GM23248 (cell line): ENCODE measurements at regions not wholly inside any gene's neighbourhood (a gene's known extent, or its start where the extent isn't known, plus 50 kb on each side); places are given as distances from the start of the nearest gene placed in this dataset.
"Not testable (repeated sequence)": the region's sequence is repeated elsewhere in the genome, so short reads cannot be mapped to it uniquely, and the experiment has no call there.

Source experiments
- DNase-seq: peaks from one replicate; pipeline ENCODE4 v3.0.0-alpha.2; 2015
- H2AFZ ChIP-seq: fragments of 200-600 bp; sonication (generic); 2 replicates; pipeline ENCODE4 v1.6.1; 2016; ENCODE audit warnings: antibody characterized with exemption
- H3F3A ChIP-seq: fragments of 200-600 bp; sonication (generic); 2 replicates; pipeline ENCODE4 v1.6.1; 2016; ENCODE audit warnings: mild to moderate bottlenecking, antibody characterized with exemption, mixed run types; ENCODE audit not compliant: insufficient read depth
- H3K27ac ChIP-seq: fragments of 200-600 bp; sonication (generic); 2 replicates; pipeline ENCODE4 v1.5.1; 2016; ENCODE audit warnings: mild to moderate bottlenecking
- H3K27me3 ChIP-seq: fragments of 200-600 bp; sonication (generic); replicated peaks from 2 replicates; pipeline ENCODE4 v1.6.1; 2016; ENCODE audit warnings: mild to moderate bottlenecking; ENCODE audit not compliant: insufficient read depth
- H3K36me3 ChIP-seq: fragments of 200-600 bp; sonication (generic); 2 replicates; pipeline ENCODE4 v1.6.1; 2016; ENCODE audit warnings: low read depth, mild to moderate bottlenecking
- H3K4me1 ChIP-seq: fragments of 200-600 bp; sonication (generic); 2 replicates; pipeline ENCODE4 v1.6.1; 2016; ENCODE audit warnings: mild to moderate bottlenecking; ENCODE audit not compliant: insufficient read depth
- H3K4me2 ChIP-seq: fragments of 200-600 bp; sonication (generic); one replicate; pipeline ENCODE4 v1.6.1; 2016; ENCODE audit warnings: mild to moderate bottlenecking; ENCODE audit not compliant: unreplicated experiment
- H3K4me3 ChIP-seq: fragments of 200-600 bp; sonication (generic); 2 replicates; pipeline ENCODE4 v1.5.1; 2016; ENCODE audit warnings: mild to moderate bottlenecking
- H3K79me2 ChIP-seq: fragments of 200-600 bp; sonication (generic); 2 replicates; pipeline ENCODE4 v1.6.1; 2016; ENCODE audit warnings: mild to moderate bottlenecking; ENCODE audit not compliant: insufficient read depth
- H3K9ac ChIP-seq: fragments of 200-600 bp; sonication (generic); 2 replicates; pipeline ENCODE4 v1.6.1; 2016; ENCODE audit warnings: mild to moderate bottlenecking
- H3K9me2 ChIP-seq: fragments of 200-600 bp; sonication (generic); 2 replicates; pipeline ENCODE4 v1.6.1; 2016; ENCODE audit warnings: mixed run types, mild to moderate bottlenecking, moderate library complexity; ENCODE audit not compliant: insufficient read depth
- H3K9me3 ChIP-seq: fragments of 200-600 bp; sonication (generic); one replicate; pipeline ENCODE4 v1.6.1; 2017; ENCODE audit warnings: low read depth
- H4K20me1 ChIP-seq: fragments of 200-600 bp; sonication (generic); 2 replicates; pipeline ENCODE4 v1.6.0; 2016; ENCODE audit not compliant: insufficient read depth
- EZH2 ChIP-seq: fragments of 200-600 bp; sonication (generic); IDR thresholded peaks from 2 replicates; pipeline ENCODE4 v1.6.1; 2018; ENCODE audit warnings: antibody characterized with exemption, mild to moderate bottlenecking; ENCODE audit not compliant: insufficient read depth, poor library complexity, severe bottlenecking
- EZH2phosphoT487 ChIP-seq: fragments of 200-600 bp; sonication (generic); IDR thresholded peaks from 2 replicates; pipeline ENCODE4 v1.6.1; 2018; ENCODE audit warnings: antibody characterized with exemption, moderate library complexity, mild to moderate bottlenecking, low read depth; ENCODE audit not compliant: insufficient read depth
- WGBS, 2 experiments: methylation state at CpG; one replicate each; pipeline ENCODE4 v1.1.6; 2015 to 2017; ENCODE audit warnings: low lambda C conversion rate in 2 of 2, low coverage in 1 of 2; ENCODE audit errors: missing lambda C conversion rate in 2 of 2; 5-methylcytosine and 5-hydroxymethylcytosine counted together
- in situ Hi-C: fragments of 300-500 bp; cut with MboI; formaldehyde crosslinking; loops from 2 replicates; pipeline ENCODE4 v1.15.0; 2020

- Histone ChIP-seq H3K9me3 (no peaks in the 10 kb centered on the region), H3K79me2 (no peaks in the 10 kb centered on the region), H3K27me3 (no peaks in the 10 kb centered on the region), H3K27ac (no peak overlapping the region), H3K4me1 (0 out of 2 replicates have a peak, but pooled peaks cover 6% of the 10 kb centered on the region), H3K9me2 (no peaks in the 10 kb centered on the region), H3F3A (no peaks in the 10 kb centered on the region), H3K4me2 (no peak overlapping the region), H3K36me3 (peaks cover 17% of the 10 kb centered on the region; the same call in 1 of the 2 replicates), H4K20me1 (no peaks in the 10 kb centered on the region), H3K4me3 (no peak overlapping the region), H2AFZ (no peak overlapping the region), H3K9ac (no peak overlapping the region)
- in situ Hi-C loops, result no loop called here
- 97 to 100% methylated on average over 2 of the region's 2 CpGs for WGBS, 2 experiments
- no peak for DNase-seq
- TF ChIP-seq EZH2phosphoT487 (no peak), EZH2 (no peak)
Measured at GRCh38 chr6:144467921-144468320, 182.8 kb downstream of the UTRN start.

- Histone ChIP-seq H3K9me2 (no peaks in the 10 kb centered on the region), H2AFZ (no peak overlapping the region), H3K36me3 (peaks cover 18% of the 10 kb centered on the region; the same call in 1 of the 2 replicates), H3F3A (no peaks in the 10 kb centered on the region), H3K9ac (no peak overlapping the region), H3K27ac (no peak overlapping the region), H3K79me2 (no peaks in the 10 kb centered on the region), H3K4me3 (no peak overlapping the region), H4K20me1 (no peaks in the 10 kb centered on the region), H3K4me1 (0 out of 2 replicates have a peak, but pooled peaks cover 6% of the 10 kb centered on the region), H3K27me3 (no peaks in the 10 kb centered on the region), H3K9me3 (no peaks in the 10 kb centered on the region), H3K4me2 (no peak overlapping the region)
- TF ChIP-seq EZH2phosphoT487 (no peak), EZH2 (no peak)
- in situ Hi-C loops, result no loop called here
- 97 to 98% methylated on average over 7 of the region's 7 CpGs for whole genome bisulfite sequencing, 2 experiments
- no peak for DNase-seq
Measured at GRCh38 chr6:144468709-144469108, 183.6 kb downstream of the UTRN start.

- Histone ChIP-seq H4K20me1 (no peaks in the 10 kb centered on the region), H3K27me3 (no peaks in the 10 kb centered on the region), H3K9ac (no peak overlapping the region), H3K4me3 (no peak overlapping the region), H3K9me2 (no peaks in the 10 kb centered on the region), H3K4me2 (no peak overlapping the region), H3K27ac (no peak overlapping the region), H3K79me2 (no peaks in the 10 kb centered on the region), H3F3A (peaks cover under 1% of the 10 kb centered on the region; the same call in 1 of the 2 replicates), H3K36me3 (peaks cover 22% of the 10 kb centered on the region), H3K4me1 (0 out of 2 replicates have a peak, but pooled peaks cover 6% of the 10 kb centered on the region), H2AFZ (no peak overlapping the region), H3K9me3 (no peaks in the 10 kb centered on the region)
- DNase-seq, result no peak
- TF ChIP-seq EZH2 (no peak), EZH2phosphoT487 (no peak)
- in situ Hi-C loops, result no loop called here
- 100% methylated on average over 1 of the region's 1 CpG for WGBS, 2 experiments
Measured at GRCh38 chr6:144469144-144469575, 184.0 kb downstream of the UTRN start.

GRCh38 chr6:144470201-144470600, 185.1 kb downstream of the UTRN start:
- H3K27me3 ChIP-seq, H3K9me3 ChIP-seq, H3K4me2 ChIP-seq, H3K9ac ChIP-seq, H4K20me1 ChIP-seq, H3K4me1 ChIP-seq, H3K4me3 ChIP-seq, H3F3A ChIP-seq, in situ Hi-C loops, DNase-seq, H3K9me2 ChIP-seq, H3K27ac ChIP-seq, H2AFZ ChIP-seq, H3K79me2 ChIP-seq: not testable (repeated sequence)
- WGBS, 2 experiments, result 98 to 99% methylated on average over 13 to 24 of the region's 27 CpGs
- H3K36me3 ChIP-seq, result peaks cover 23% of the 10 kb centered on the region

- H3K9ac ChIP-seq, result no peak overlapping the region
- H3K27ac ChIP-seq, result no peak overlapping the region
- no peak overlapping the region for H2AFZ ChIP-seq
- H3K4me1 ChIP-seq, result 0 out of 2 replicates have a peak, but pooled peaks cover 3% of the 10 kb centered on the region
- in situ Hi-C loops, result no loop called here
- no peaks in the 10 kb centered on the region for H3K79me2 ChIP-seq
- H3K4me2 ChIP-seq, result no peak overlapping the region
- H3F3A ChIP-seq, result peaks cover 3% of the 10 kb centered on the region; the same call in 1 of the 2 replicates
- peaks cover 22% of the 10 kb centered on the region for H3K36me3 ChIP-seq
- TF ChIP-seq EZH2phosphoT487 (no peak), EZH2 (no peak)
- no peaks in the 10 kb centered on the region for H3K27me3 ChIP-seq
- no peak overlapping the region for H3K4me3 ChIP-seq
- H3K9me2 ChIP-seq, result no peaks in the 10 kb centered on the region
- no peaks in the 10 kb centered on the region for H4K20me1 ChIP-seq
- H3K9me3 ChIP-seq, result no peaks in the 10 kb centered on the region
- 82 to 88% methylated on average over 3 of the region's 3 CpGs for WGBS, 2 experiments
- DNase-seq, result no peak
Measured at GRCh38 chr6:144471986-144472385, 186.9 kb downstream of the UTRN start.
